ENCODE measurements at regions not wholly inside any gene's neighbourhood (a gene's known extent, or its start where the extent isn't known, plus 50 kb on each side); places are given as distances from the start of the nearest gene placed in this dataset.

DNA sequence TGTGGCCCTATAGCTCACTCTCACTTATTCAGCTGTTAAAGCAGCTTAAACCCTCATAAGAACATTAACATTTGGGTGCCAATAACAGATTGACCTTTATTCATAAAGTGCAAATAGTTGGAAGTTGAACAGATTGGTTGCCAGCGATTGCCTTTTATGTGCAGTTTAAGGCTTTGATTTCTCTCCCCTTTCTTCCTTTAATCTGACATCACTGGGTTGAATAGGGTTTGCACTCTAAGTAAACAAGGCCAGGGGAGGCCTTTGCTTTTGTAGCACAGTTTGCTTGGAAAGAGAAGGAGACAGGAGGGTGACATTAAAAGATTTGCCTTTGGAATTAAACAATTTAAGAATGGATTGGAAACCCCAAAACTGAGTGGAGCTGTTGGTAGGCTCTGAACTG is 114.3 kb downstream of the NKX6-1 start:
- TF ChIP-seq POLR2AphosphoS5 (IDR thresholded peaks at IDR 0.05; ENCODE audit: low read depth, low read length) (no peak), POLR2A (IDR thresholded peaks at IDR 0.05; ENCODE audit: low read depth, low read length) (no peak), SPI1 (IDR thresholded peaks at IDR 0.05; ENCODE audit: low read depth, low read length) (no peak), POU2F2 (IDR thresholded peaks at IDR 0.05; ENCODE audit: low read depth, low read length) (no peak)
